HCT116 (cell line): ENCODE measurements at regions not wholly inside any gene's neighbourhood (a gene's known extent, or its start where the extent isn't known, plus 50 kb on each side); places are given as distances from the start of the nearest gene placed in this dataset.

Experiments
- ATAC-seq: fragments of 200-7000 bp; cut with Tn5 transposase; 2 replicates; pipeline ENCODE4 v1.9.1; 2020; ENCODE audit warnings: mild to moderate bottlenecking, moderate library complexity
- BruUV-seq: library from RNA; stranded (reverse); fragments of 400-500 nt; replicated peaks from 2 replicates; lab custom pipeline; 2021; lab: Mats Ljungman, UMichigan
- CTCF ChIA-PET: fragments of 300-600 bp; sonication (Branson Sonifier 250); formaldehyde crosslinking; loops from one replicate; lab custom pipeline; 2021; ENCODE audit warnings: antibody characterized with exemption; lab: Charles Lee
- POLR2A ChIA-PET: fragments of 300-600, 350-600 bp; sonication (Branson Sonifier 250); formaldehyde crosslinking; loops from one replicate; lab custom pipeline; 2021; ENCODE audit warnings: antibody characterized with exemption; lab: Charles Lee
- RAD21 ChIA-PET, 2 experiments: fragments of 300-600 bp; sonication (Branson Sonifier 250); formaldehyde crosslinking; loops; one replicate each; lab custom pipeline; 2023; ENCODE audit warnings: low total read pairs in 2 of 2; ENCODE audit not compliant: uncharacterized antibody in 2 of 2, unreplicated experiment in 2 of 2, low non-redundant PET in 1 of 2; lab: Charles Lee
- DNase-seq: peaks from one replicate; pipeline ENCODE4 v3.0.0-alpha.2; 2010; ENCODE audit warnings: low read depth, low spot score
- H2AFZ ChIP-seq: fragments of 200-600 bp; shearing (Covaris generic), sonication (generic); 2 replicates; pipeline ENCODE4 v1.6.1; 2017; ENCODE audit warnings: low read depth, mixed run types, mixed read lengths, antibody characterized with exemption, low read length; ENCODE audit not compliant: poor library complexity, severe bottlenecking
- H3K27ac ChIP-seq: 2 replicates; pipeline ENCODE4 v1.5.1; 2012; ENCODE audit warnings: low read depth, low read length
- H3K27me3 ChIP-seq: fragments of 200-600 bp; sonication (generic); 2 replicates; pipeline ENCODE4 v1.6.1; 2016; ENCODE audit warnings: mixed run types, low read length, mixed read lengths; ENCODE audit not compliant: insufficient read depth
- H3K36me3 ChIP-seq, 2 experiments: fragments of 200-500 bp in 1 of 2; fragments of 200-600 bp in 1 of 2; sonication (Bioruptor generic) in 1 of 2; sonication (generic) in 1 of 2; 2 replicates each; pipeline versions ENCODE4 v1.5.1 to v1.6.1; 2014 to 2016; ENCODE audit warnings: low read length in 2 of 2, inconsistent platforms in 1 of 2, mixed read lengths in 1 of 2, mixed run types in 1 of 2; ENCODE audit not compliant: insufficient read depth in 2 of 2, control insufficient read depth in 1 of 2
- H3K4me1 ChIP-seq, 2 experiments: fragments of 200-600 bp in 1 of 2; sonication (generic) in 1 of 2; 2 replicates each; pipeline versions ENCODE4 v1.5.1 to v1.6.1; 2012 to 2017; ENCODE audit warnings: low read length in 2 of 2, inconsistent platforms in 1 of 2, mild to moderate bottlenecking in 1 of 2, mixed read lengths in 1 of 2, mixed run types in 1 of 2, moderate library complexity in 1 of 2; ENCODE audit not compliant: insufficient read depth in 2 of 2, control insufficient read depth in 1 of 2
- H3K4me2 ChIP-seq: fragments of 200-600 bp; sonication (generic); 2 replicates; pipeline ENCODE4 v1.6.1; 2017; ENCODE audit warnings: mixed run types, low read length, mixed read lengths
- H3K4me3 ChIP-seq, 2 experiments: fragments of 200-600 bp in 1 of 2; sonication (generic) in 1 of 2; replicated peaks in 1 of 2; 2 replicates each; pipeline ENCODE4 v1.5.1; 2011 to 2016; ENCODE audit warnings: low read length in 2 of 2, control low read depth in 1 of 2, low read depth in 1 of 2, mild to moderate bottlenecking in 1 of 2, mixed read lengths in 1 of 2, mixed run types in 1 of 2
- H3K79me2 ChIP-seq: fragments of 200-600 bp; sonication (generic); 2 replicates; pipeline ENCODE4 v1.6.1; 2017; ENCODE audit warnings: mild to moderate bottlenecking, mixed run types, low read length, moderate library complexity, mixed read lengths; ENCODE audit not compliant: insufficient read depth
- H3K9ac ChIP-seq: fragments of 200-600 bp; sonication (generic); 2 replicates; pipeline ENCODE4 v1.6.1; 2016; ENCODE audit warnings: low read length, mixed read lengths
- H3K9me2 ChIP-seq: fragments of 200-600 bp; sonication (generic), shearing (Covaris generic); 2 replicates; pipeline ENCODE4 v1.6.1; 2017; ENCODE audit warnings: mixed run types, mild to moderate bottlenecking, moderate library complexity; ENCODE audit not compliant: insufficient read depth
- H3K9me3 ChIP-seq, 2 experiments: fragments of 200-500 bp in 1 of 2; fragments of 200-600 bp in 1 of 2; sonication (Bioruptor generic) in 1 of 2; sonication (generic) in 1 of 2; 2 replicates each; pipeline ENCODE4 v1.6.1; 2014 to 2017; ENCODE audit warnings: low read length in 2 of 2, mixed read lengths in 2 of 2, inconsistent platforms in 1 of 2, low read depth in 1 of 2, mild to moderate bottlenecking in 1 of 2, mixed run types in 1 of 2, moderate library complexity in 1 of 2; ENCODE audit not compliant: control insufficient read depth in 1 of 2, insufficient read depth in 1 of 2
- H4K20me1 ChIP-seq: fragments of 200-600 bp; sonication (generic), shearing (Covaris generic); 2 replicates; pipeline ENCODE4 v1.6.1; 2017; ENCODE audit warnings: mixed run types, mild to moderate bottlenecking, moderate library complexity; ENCODE audit not compliant: insufficient read depth
- EGR1 ChIP-seq: IDR thresholded peaks from 2 replicates; pipeline ENCODE4 v1.6.1; 2012; ENCODE audit warnings: low read depth
- SIN3A ChIP-seq: IDR thresholded peaks from 2 replicates; pipeline ENCODE4 v1.6.1; 2012; ENCODE audit warnings: low read depth
- intact Hi-C: fragments of 100-400 bp; cut with micrococcal nuclease; formaldehyde crosslinking; loops from 2 replicates; pipeline ENCODE4 v1.10.0; 2022
- TF ChIP-seq, protein P1 (sequence below): IDR thresholded peaks from 2 replicates; pipeline ENCODE4 v1.6.1; 2011; ENCODE audit warnings: mild to moderate bottlenecking, low read length, moderate library complexity; ENCODE audit not compliant: insufficient replicate concordance; ENCODE audit errors: extremely low read depth

DNA sequence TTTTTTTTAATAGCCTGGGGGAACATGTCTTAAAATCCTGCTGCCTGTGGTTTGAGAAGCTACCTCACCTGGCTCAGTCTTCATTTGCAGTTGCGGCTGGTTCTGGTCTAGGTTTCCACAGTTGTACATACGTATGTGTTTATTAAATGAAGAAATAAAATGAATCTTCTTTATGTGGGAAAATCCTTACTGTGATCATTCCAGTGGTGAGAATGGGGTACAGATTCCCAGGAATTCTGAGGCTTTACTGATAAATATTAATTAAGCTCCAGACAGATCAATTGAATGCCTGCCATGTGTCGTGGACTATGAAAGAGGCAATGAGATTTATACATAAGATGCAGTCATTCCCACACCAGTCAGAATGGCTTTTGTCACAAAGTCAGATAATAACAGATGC, 356.1 kb upstream of the GRM7 start:
- CTCF ChIA-PET: no interaction called here
- Histone ChIP-seq H3K4me3 (no peak overlapping the region), H4K20me1 (no peaks in the 10 kb centered on the region), H3K4me2 (no peak overlapping the region), H3K36me3 (no peaks in the 10 kb centered on the region), H3K4me1 (no peaks in the 10 kb centered on the region), H3K9me3 (no peaks in the 10 kb centered on the region), H3K27me3 (no peaks in the 10 kb centered on the region), H3K27ac (no peak overlapping the region), H2AFZ (no peak overlapping the region), H3K9ac (no peak overlapping the region), H3K79me2 (no peaks in the 10 kb centered on the region), H3K9me2 (no peaks in the 10 kb centered on the region)
- RAD21 ChIA-PET: no interaction called here
- ATAC-seq (no peak), DNase-seq (no peak)
- BruUV-seq: no TSS peak
- POLR2A ChIA-PET: no interaction called here
- intact Hi-C loops: no loop called here
- TF ChIP-seq EGR1 (no peak), SIN3A (no peak)

DNA sequence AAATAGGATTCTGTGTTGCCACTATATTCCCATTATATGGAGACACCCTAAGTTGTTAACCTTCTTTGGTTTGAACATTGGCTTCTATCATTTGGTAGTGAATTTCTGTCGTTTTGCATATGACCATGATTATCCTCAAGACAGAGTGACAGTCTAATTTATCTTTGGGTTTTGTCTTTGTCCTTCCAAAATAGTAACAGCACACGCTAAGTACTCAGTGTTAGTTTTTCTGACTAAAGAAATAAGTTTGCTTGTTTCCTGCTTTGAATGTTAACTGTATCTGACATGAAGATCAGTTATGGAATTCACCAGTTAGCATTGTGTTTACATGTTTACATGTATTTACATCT, 352.5 kb upstream of the GRM7 start:
- Histone ChIP-seq H3K9ac (no peak overlapping the region), H2AFZ (no peak overlapping the region), H4K20me1 (no peaks in the 10 kb centered on the region), H3K9me2 (no peaks in the 10 kb centered on the region), H3K4me3 (no peak overlapping the region), H3K36me3 (no peaks in the 10 kb centered on the region), H3K79me2 (no peaks in the 10 kb centered on the region), H3K27ac (no peak overlapping the region), H3K4me2 (no peak overlapping the region), H3K9me3 (no peaks in the 10 kb centered on the region), H3K4me1 (no peaks in the 10 kb centered on the region), H3K27me3 (no peaks in the 10 kb centered on the region)
- BruUV-seq: no TSS peak
- DNase-seq (no peak), ATAC-seq (no peak)
- TF ChIP-seq, protein P1, sequence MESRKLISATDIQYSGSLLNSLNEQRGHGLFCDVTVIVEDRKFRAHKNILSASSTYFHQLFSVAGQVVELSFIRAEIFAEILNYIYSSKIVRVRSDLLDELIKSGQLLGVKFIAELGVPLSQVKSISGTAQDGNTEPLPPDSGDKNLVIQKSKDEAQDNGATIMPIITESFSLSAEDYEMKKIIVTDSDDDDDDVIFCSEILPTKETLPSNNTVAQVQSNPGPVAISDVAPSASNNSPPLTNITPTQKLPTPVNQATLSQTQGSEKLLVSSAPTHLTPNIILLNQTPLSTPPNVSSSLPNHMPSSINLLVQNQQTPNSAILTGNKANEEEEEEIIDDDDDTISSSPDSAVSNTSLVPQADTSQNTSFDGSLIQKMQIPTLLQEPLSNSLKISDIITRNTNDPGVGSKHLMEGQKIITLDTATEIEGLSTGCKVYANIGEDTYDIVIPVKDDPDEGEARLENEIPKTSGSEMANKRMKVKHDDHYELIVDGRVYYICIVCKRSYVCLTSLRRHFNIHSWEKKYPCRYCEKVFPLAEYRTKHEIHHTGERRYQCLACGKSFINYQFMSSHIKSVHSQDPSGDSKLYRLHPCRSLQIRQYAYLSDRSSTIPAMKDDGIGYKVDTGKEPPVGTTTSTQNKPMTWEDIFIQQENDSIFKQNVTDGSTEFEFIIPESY: no peak
- CTCF ChIA-PET: no interaction called here
- intact Hi-C loops: no loop called here
- POLR2A ChIA-PET: no interaction called here
- RAD21 ChIA-PET: no interaction called here
